ENCODE measurements at regions not wholly inside any gene's neighbourhood (a gene's known extent, or its start where the extent isn't known, plus 50 kb on each side); places are given as distances from the start of the nearest gene placed in this dataset.
"Not testable (repeated sequence)": the region's sequence is repeated elsewhere in the genome, so short reads cannot be mapped to it uniquely, and the experiment has no call there.

DNA sequence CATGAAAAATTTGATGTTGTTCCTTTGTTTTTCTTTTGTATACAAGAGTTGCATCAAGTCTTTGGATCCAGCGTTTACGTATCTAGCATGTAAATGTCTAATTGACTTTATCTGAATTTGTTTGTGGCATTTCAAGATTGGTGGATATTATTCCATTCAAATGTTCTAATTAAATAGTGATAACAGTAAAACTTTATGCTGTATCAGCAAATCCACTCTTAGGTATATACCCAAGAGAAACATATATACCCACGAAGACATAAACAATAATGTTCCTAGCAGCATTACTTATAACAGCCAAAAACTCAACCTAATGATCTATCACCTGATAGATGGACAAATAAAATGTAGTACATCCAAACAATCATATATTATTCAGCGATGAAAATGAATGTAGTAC lies 579.4 kb upstream of the LRATD1 start:
- DNase-seq (ENCODE audit: low read depth): no peak

DNA sequence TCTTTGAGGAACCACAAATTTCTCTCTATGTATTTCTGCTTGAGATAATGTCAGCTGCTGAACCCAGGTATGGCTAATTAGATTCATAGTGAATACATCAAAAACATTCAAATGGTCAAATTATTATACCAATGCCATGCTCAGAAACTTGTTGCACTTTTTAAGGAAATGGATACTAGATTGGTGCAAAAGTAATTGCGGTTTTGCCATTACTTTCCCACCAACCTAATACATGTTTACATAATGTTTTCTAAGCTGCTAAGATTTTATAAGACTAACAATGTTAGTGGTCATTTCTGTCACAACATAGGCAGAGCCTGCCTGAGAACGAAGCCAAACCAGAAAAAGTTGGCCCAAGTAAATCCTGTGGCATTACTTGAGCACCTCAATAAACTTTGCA lies 568.2 kb upstream of the LRATD1 start:
- DNase-seq (ENCODE audit: low read depth): no peak

DNA sequence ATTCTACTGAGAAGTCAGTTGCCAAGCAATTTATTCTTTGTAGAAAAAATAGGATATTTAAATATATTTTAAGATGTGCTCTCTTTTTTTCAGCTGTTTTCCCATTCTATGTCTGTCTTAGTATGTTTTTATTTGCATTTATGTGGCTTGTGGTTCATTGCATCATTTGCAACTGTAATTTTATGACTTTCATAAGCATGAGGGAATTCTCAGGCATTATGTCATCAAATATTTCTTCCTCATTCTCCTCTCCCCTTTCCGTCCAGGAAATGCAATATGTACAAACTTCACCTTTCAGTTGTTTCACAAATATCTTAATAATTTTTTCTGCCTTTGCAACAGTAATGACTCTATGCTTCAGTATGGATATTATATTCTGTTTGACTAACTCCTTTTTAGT lies 560.2 kb upstream of the LRATD1 start:
- DNase-seq (ENCODE audit: low read depth): no peak

DNA sequence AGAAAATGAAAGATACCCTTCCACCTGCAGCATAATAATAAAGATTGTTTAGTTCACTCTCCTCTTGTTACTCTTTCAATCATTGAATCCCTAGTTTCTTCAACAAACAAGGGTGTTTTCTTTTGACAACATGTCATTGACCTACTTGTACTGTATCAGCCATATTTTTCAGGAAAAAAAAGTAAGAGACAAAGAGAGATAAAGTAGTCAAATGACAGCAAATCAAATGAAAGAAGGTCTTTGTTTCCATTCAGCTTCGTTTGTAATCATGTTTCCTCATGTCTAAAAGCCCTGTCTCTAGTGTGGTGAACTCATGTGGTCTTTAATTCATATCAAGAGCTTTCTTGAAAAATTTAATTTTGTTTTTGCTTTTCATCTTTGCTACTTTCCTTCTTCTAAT lies 557.8 kb upstream of the LRATD1 start:
- no peak for DNase-seq (ENCODE audit: low read depth)

DNA sequence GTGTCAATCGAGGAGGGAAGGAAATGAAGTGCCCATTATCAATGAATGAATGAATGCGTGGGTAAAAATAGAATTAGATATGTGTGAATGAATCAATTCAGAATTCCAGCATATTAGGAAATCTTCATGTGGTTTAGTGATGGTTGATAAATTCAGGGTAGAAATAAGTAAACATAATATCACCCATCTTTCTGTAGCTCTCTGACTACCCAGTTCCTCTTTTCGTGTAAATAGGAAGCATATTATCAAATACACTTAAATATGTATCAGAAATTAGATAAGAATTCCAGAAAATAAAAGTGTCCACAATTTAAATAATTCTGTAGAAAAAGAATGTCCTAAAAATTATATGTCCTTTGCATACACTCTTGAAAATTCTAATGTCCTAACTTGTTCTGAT lies 552.9 kb upstream of the LRATD1 start:
- no peak for DNase-seq (ENCODE audit: low read depth)

DNA sequence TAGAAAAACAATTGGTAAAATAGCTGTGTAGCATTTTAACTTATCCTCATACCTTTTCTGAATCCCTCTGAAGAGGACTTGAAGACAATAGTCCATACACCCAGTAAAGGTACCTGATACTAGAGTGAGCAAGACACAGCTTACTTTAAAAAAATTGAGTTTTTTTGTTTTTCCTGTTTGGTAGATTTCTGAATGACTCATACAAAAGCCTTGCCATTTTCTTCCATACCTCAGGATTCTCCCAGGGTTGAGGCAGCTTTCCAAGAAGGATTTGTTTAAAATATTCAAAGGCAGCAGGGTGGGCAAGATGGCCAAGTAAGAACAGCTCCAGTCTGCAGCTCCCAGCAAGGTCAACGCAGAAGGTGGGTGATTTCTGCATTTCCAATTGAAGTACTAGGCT lies 551.0 kb upstream of the LRATD1 start:
- DNase-seq (ENCODE audit: low read depth): no peak

DNA sequence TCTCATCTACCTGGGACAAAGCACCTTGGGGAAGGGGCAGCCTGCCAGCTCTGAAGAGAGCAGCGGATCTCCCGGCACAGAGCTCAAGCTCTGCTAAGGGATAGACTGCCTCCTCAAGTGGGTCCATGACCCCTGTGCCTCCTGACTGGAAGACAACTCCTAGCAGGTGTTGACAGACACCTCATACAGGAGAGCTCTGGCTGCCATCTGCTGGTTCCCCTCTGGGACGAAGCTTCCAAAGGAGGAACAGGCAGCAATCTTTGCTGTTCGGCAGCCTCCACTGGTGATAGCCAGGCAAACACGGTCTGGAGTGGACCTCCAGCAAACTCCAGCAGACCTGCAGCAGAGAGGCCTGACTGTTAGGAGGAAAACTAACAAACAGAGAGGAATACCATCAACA lies 549.9 kb upstream of the LRATD1 start:
- DNase-seq (ENCODE audit: low read depth): no peak

DNA sequence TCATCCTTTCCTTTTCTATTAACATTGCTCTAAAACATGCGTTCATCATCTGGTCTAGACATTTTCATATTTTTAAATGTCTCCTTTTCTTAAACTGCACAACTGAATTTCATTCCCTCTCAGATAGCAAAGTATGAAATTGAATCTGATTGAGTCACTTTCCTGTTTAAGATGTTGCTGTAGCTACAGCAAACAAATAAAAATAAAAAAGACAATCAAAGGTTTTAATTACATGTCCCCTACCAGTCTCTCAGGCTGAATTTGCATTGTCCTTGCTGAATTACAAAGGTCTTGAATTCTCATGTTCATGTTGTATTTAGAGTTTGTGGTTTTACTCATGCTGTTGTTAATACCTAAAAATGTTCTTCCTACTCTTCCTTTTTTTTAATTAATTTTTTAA lies 537.9 kb upstream of the LRATD1 start:
- DNase-seq (ENCODE audit: low read depth): no peak

DNA sequence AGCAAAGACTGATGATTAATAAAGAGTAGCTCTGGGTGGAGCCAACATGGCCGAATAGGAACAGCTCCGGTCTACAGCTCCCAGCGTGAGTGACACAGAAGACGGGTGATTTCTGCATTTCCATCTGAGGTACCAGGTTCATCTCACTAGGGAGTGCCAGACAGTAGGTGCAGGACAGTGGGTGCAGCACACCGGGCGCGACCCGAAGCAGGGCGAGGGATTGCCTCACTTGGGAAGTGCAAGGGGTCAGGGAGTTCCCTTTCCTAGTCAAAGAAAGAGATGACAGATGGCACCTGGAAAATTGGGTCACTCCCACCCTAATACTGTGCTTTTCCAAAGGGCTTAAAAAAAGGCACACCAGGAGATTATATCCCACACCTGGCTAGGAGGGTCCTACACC lies 533.4 kb upstream of the LRATD1 start:
- not testable (repeated sequence) for DNase-seq (ENCODE audit: low read depth)

DNA sequence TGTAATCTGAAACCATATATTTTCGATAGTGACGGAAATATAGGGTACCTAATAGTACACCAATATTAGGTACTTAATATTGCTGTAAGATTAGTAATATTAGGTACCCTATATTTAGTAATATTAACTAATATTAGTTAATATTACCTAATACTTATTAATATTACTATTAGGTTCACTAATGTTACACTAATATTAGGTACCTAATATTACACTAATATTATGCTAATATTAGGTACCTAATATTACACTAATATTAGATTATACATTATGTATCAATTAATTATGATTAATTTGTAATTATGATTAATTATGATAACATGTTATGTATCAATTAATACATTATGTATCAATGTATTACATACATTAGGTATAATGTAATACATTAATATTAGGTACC lies 518.2 kb upstream of the LRATD1 start:
- no peak for DNase-seq (ENCODE audit: low read depth)

DNA sequence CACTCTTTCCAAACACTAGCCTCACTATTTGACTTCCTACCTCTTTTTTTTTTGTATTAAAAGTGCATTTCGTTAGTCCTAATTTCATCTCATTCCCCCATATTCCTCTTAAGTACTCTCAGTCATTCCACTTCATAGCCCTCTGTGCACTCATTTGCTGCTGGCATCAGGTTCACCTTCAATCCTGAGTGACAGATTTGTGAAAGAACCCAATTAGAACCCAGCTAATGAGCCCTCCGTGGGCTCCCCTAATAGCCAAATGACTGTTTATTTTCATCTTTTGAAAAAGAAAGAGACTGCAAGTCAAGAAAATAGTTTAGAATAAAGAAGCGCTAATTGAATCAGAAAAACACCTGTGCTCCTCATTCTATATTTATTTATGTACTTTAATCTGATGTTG lies 512.1 kb upstream of the LRATD1 start:
- no peak for DNase-seq (ENCODE audit: low read depth)

DNA sequence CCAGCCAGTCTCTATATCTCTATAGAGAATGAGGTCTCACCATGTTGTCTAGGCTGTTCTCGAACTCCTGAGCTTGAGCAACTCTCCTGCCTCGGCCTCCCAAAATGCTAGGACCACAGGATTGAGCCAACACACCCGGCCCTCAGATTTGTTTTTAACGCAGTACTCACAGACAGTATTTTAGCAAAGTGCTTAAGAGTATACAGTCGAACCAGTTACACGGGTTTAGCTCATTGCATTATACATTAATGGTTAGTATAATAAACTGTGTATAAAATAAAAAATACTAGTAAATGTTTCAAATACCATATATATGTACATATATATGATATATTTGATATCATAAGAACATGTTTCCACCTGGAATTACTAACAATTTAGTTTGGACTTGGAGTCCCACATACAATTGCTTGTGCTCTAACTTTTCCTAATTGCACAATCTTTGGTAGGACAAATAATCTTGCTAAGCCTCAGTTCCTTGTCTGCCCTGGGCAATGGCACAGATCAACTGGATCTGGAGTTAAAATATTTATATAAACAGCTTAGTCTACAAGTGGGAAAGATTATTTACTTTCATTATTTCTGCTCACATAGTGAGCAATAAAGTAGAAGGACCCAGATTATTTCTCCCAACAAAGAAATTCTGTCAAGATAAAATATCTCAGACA lies 508.9 kb upstream of the LRATD1 start:
- no peak for DNase-seq (ENCODE audit: low read depth)

DNA sequence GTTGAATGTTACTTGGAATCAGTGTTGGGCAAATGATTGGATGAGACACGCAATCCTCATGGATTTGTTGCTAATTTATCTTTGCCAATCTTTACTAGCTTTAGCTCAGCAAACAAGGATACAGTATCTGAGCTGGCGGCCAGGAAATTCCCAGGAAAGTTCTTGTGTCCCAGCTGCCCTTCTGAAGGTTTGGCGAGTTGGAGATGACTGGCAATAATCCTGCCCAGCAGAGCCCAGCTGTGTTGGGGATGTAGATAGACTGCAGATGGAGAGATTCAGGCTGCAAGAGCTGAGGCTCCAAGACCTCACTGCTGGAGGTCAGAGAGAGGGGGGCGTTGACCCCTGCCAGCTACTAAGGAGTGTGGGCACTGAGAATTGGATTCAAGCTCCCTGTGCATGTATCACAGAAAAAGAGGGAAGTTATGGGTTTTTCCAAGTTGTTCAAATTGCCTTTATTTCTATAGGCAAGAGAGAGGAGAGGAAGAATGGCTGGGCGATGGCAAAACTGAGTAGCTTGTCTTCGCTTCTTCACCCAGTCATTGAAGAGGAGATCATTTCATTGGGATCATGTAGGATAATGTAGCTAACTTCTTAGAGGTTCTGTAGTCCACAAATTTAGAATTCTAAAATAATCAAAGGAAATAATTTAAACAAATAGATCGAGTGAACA lies 506.8 kb upstream of the LRATD1 start:
- no peak for DNase-seq (ENCODE audit: low read depth)

DNA sequence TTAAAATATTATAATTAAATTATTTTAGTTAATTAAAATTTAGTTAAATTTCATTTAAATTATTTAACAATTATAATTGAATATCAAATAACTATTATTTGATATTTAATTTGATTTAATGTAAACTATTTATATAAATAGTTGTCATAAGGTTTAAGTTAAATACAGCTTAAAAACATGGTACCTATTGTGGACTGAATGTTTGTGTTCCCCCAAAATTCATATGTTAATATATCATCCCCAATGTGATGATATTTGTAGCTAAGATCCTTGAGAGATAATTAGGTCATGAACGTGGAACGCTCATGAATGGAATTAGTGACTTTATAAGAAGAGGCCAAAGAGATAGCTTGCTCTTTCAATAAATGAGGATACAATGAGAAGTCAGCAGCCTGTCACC lies 505.7 kb upstream of the LRATD1 start:
- DNase-seq (ENCODE audit: low read depth): no peak

DNA sequence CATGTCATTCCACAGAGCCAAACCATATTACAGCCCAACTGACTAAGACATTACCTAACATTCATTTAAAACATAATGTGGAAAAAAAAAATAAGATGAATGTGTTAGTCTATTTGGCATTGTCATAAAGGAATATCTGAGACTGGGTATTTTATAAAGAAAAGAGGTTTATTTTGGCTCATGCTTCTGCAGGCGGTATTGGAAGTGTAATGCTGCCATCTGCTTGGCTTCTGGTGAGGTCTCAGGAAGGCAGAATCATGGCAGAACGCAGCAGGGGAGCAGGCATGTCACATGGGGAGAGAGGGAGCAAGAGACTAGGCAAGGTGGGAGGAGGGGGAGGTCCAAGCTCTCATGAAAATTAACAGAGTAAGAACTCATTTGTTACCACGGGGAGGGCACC lies 504.8 kb upstream of the LRATD1 start:
- no peak for DNase-seq (ENCODE audit: low read depth)

DNA sequence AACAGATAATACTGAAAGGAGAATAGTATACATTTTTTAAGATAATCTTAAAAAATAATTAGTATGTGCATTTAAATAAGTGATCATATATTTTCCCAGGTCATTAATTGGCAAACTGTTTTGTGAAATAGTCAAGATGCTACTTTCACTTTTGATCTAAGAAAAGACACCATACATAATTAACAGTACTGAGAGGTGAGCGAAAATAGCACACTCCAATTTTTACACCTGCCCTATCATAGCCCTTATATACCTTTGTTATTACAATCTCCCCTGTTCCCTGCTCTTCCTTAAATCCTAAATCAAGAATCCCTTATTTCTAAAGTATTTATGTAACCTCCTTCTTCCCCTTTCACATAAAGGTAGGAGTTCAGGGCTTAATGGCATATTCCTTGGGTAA lies 500.1 kb upstream of the LRATD1 start:
- DNase-seq (ENCODE audit: low read depth): no peak

DNA sequence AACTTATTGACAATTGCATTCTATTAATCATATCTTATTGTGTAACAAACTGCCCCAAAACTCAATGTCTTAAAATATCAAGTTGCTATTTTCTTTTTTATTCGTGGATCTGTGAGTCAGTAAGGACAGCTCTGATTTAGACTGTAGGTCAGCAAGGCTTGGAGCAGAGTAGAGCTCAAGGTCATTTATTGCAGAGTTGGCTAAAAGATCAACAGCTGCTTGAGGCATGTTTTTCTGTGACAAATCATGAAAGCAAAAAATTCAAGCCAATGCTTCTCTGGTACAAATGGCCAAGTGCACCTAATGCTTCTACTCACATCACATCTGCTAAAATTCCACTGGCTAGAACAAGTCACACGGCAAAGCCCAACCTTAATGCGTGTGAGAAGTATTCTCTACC lies 497.7 kb upstream of the LRATD1 start:
- DNase-seq (ENCODE audit: low read depth): no peak

DNA sequence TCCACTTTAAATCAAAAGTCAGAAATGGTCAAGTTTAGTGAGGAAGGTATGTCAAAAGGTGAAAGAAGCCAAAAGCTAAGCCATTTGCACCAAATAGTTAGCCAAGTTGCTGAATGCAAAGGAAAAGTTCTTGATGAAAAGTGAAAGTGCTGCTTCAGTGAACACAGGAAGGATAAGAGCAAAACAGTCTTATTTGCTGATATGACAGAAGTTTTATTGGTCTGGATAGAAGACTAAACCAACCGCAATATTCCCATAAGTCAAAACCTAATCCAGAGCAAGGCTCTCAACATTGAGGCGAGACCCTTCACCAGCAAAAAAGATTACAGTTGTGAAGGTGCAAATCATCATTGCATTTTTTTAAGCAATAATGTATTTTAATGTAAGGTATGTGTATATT lies 496.5 kb upstream of the LRATD1 start:
- no peak for DNase-seq (ENCODE audit: low read depth)

DNA sequence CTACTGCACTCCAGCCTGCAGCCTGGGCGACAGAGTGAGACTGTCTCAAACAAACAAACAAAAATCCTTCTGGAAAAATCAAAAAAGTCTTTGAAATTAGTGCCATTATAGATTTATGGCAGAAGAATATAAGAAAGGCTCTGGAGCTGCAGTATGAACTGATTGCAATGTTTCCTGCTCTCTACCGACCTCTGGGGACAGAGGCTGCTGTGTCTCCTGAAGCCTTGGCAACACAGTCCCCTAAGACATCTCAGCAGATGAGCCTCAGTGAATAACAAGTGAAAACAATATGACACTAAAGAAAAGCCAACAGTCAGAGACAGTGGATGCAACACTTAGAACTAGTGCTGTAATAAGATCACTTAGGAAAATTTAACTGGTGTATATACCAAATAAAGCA lies 494.9 kb upstream of the LRATD1 start:
- no peak for DNase-seq (ENCODE audit: low read depth)

DNA sequence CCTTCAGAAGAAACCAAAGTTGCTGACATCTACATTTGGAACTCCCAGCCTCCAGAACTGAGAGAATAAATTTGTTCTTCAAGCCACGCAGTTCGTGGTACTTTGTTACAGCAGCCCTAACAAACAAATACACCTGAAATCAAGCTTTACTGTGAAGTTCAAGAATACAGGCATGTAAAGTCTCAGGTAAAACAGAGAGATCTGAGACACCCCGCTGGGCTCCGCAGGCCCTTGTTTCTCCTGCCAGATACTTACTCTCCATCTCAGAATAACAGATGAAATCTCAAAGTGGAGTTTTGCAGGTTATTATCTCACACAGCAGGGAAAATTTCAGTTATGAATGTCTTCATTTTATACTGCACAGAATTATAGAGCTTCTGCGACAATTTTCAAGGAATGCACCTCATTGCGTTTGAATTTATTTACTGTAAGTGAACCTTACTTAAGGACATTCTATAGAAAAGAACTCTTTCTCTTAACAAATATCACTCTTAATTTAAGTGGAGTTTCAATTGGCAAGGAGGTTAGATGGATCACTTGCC lies 492.4 kb upstream of the LRATD1 start:
- DNase-seq (ENCODE audit: low read depth): no peak

DNA sequence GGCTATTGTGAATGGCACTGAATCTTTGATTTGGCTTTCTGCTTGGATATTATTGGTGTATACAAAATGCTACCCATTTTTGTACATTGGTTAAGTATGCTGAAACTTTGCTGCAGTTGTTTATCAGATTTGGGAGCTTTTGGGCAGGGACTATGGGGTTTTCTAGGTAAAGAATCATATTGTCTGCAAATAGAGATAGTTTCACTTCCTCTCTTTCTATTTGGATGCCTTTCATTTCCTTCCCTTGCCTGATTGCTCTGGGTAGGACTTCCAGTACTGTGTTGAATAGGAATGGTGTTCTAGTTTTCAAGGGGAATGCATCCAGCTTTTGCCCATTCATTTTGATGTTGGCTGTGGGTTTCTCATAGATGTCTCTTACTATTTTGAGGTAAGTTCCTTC lies 489.1 kb upstream of the LRATD1 start:
- no peak for DNase-seq (ENCODE audit: low read depth)

DNA sequence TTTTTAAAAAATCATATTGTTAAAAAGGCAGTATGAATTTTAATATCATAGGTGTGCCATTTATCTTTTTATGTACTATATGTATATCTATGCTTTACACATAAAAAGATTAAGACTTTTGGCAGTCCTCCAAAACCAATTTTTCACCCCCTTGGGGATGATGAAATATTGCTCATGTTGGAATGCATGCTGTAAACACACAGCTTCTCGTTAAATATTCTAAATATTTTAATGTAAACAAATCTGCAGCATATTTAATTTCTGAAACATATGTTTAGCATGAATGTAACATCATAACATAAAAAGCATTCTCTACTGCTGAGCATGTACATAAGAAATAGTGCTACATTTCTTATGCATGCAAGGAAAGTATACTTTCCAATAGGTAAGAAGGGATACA lies 484.3 kb upstream of the LRATD1 start:
- DNase-seq (ENCODE audit: low read depth): no peak

DNA sequence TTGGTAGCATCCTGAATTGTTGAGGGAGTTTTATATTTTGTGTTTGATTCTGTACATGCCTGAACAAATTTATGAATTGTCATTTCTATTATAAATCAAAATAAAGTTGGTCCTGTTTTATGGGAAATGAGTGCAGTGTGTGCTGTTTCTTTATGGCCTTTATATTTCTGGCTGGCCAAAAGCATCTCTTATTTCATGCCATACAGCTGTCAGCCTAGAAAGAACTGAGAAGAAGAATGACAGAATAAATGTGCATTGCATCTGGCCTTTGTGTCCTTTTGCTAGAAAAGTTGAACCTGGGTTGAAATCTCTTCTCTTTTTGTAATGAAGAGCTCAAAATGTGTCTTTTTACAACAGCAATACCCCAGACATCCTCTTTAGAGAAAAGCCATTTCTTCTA lies 474.7 kb upstream of the LRATD1 start:
- no peak for DNase-seq (ENCODE audit: low read depth)

DNA sequence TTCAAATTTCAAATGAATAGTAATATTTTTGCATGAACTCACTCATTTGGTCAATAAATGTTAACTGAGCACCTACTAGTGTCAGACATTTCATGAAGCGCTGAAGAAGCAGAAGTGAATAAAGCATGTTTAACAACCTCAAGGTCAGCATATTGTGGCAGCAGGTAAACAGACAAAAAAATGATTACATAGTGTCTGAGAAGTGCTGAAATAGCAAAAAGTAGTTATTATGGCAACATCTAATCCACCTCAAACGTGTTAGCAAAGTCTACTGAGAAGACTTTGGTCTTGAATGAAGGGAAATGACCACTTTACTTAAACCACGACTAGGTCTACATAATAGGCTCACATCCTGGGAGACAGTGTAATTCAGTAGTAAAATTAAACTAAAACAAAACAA lies 452.2 kb upstream of the LRATD1 start:
- no peak for DNase-seq (ENCODE audit: low read depth)
